NCI-H446 (cell line): ENCODE measurements at regions not wholly inside any gene's neighbourhood (a gene's known extent, or its start where the extent isn't known, plus 50 kb on each side); places are given as distances from the start of the nearest gene placed in this dataset.

Experiments used
- DNase-seq, 2 experiments: peaks; one replicate each; lab custom pipeline; 2025; lab: John Stamatoyannopoulos, UW

DNA sequence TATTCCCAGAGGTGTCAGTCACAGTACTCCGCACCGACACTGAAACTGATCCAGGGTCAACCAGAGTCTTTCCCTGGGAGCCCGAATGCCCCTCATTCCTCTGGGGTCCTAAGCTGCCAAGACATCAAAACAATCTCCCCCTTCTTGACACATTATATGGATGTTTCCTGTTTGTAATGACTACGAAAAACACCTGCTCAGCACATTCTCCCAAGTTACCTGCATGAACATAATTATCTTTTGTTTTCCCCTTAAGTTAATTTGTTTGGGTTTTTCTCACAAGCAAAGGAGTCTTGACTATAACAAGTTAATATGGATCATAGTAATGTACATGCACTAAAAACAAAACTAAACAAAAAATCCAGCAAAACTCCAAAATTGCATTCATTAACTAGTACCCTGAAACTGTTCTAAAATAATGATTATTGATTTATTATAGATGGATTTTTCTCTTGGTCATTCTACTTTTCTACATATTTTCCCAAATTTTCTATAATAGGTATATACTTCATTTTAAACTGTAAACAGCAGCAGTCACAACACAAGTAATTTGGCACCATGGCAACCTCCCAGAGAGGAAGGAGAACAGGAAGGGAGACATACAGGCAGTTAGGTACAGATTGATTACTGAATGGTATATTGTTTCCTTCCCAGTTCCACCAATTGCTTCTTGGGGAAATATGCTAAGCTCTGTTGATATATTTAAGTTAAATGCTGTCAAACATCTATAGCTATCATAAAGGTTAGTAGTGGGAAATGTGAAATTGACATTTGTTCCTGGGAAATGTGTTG is 631.5 kb downstream of the METTL15 start:
- DNase-seq = no peak

DNA sequence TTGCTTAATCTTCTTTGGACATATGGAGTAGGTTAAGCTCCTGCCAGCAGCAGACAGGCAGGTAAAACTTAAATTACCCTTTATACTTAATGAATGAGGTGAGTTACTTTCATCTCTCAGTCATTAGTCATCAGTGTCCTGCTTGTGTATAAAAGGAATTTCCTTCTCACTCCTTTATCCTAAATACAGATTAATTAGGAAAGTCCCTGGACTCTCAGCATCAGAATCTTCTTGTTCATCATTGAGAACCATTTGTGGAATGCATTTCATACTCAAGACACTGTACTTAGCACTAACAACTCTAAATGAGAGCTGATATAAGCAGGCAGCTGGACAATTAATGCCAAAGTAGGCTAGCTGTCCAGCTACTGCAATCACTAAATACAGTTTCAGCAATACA is 630.4 kb downstream of the METTL15 start:
- no peak for DNase-seq

DNA sequence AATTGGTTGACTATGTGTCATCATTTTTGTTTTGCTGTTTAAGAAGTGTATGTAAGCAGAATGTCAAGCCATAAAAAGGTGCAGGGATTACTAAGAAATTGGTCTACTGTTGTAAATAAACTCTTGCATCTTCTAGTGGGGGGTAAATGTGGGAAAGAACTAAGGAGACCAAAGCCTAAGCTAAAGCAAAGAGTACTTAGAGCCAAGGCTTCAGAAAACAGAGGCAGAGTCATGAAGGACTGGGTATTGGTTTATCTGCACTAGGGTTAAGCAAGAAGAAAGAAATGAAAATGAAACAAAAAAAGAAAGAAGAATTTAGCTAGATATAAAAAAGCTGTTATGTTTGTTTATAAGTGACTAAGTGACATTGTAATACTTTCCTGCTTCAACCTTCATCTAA is 628.1 kb downstream of the METTL15 start:
- DNase-seq = no peak

DNA sequence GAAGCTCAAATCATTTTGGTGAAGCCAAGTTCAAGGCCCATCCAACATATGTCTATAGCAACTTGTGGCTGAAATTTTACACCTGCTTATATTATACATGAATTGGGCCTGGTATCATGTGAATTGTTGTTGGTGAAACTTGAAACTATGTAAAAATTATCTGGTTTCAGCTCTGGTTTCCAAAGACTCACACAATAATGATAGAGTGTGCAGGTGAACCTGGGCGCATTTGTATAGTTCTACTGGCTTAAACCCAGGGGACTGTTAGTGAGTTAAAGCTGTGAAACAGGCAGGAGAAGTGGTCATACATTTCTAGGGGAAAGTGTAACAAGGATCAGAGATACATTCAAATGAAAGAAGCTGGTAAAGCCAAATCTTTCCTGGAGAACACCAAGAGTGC is 627.3 kb downstream of the METTL15 start:
- no peak for DNase-seq

DNA sequence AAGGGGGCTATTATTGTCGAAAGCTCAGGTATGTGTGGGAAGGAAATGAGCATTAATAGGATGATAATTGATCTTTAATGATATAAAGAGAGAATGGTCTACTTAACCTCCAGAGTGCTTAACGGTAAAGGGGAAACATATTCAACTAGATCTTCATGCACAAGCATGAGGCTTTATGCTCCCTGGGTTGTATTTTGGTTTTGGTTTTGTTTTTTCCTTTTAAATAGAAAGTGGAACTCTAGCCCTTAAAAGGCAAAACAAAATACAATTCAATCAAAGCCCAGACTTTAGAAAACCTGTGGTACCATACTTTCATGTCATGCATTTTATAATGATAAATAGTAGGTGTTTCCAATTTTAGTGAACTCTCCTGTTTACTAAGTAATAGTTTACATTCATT is 622.7 kb downstream of the METTL15 start:
- no peak for DNase-seq

DNA sequence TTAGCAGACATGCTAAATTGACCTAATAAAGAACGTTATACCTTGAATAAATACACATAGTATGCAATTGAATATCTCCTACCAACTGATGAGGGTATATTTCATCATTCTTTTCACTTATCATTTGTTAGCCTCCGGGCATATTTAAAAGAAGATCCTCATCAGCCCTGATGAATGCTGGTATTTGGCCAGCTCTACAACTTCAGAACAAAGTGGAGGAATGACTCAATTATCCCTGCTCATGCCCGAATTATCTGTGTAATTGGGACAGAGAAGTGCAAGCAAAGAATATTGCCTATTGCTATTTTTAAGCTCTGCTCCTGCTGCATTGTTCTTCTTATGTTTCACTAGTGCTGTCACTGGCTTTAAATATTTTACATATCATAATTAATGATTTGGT is 622.1 kb downstream of the METTL15 start:
- no peak for DNase-seq

DNA sequence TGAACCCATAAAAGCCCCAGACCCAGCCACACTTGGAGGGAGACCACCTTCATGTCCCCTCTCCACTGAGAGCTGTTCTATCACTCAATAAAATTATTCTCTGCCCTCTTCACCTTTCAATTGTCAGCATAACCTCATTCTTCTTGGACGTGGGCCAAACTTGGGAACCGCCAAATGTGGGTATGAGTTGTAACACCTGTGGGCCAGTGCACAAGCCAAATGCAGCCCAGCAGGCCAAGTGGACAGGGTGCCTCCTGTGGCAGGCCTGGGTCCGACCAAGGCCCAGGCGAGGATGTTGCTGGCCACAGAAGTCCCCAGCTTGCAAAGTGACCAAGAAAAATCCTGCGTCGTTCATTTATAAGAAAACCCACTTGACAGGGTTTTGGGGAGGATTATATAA is 621.2 kb downstream of the METTL15 start:
- DNase-seq = no peak

DNA sequence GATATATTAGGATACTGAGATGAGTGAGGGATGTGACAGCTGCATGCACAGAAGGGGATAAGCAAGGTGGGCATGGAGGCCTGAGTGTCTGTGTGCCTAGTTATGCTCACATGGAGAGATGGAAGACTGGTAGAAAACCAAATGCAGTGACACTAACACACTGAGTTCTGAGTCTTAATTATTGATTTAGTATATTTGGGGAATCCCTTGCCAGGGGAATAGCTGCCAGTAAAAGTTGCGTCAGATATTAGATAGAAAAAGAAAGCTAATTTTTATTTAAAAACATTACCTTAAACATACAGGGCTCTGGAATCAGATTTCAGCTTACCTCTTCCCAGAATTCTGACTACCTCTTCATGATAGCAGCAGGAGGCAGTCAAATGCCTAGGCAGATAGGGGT is 620.5 kb downstream of the METTL15 start:
- no peak for DNase-seq

DNA sequence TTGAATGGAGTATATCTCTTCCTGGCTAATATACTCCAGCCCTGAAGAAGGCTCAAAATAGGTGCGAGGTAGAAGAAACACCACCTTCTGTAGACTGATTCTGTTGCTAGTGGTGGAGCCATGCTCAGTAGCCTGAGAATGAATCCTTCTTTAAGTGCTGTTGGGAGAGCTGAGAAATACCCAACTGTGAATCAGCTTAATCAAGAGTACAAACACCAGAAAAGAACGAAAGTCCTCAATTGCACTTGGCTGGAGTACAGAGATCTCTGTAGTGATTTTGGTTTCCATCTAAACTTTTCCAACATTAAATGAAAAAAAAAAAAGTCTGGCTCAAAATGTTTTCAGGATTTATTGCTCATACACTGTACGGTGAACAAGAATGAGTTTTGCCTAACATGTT is 619.1 kb downstream of the METTL15 start:
- DNase-seq = no peak

DNA sequence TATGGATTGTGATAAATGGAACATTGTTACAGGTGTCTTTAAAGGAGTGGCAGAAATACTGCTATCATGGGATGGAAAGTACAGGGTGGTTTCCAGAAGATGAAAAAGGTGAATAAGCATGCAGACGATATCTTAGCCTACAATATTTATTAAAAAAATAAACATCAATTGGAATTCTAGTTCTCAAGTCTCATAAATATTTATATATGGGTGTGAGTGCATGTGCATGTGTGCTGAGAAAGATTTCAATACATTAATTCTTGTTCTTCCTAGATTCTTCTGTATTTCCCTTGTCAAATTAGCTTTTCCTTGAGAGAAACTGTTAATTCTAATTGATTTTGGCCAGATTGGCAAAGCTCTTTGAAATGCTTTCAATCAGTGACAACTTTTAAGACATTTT is 618.2 kb downstream of the METTL15 start:
- DNase-seq = no peak

DNA sequence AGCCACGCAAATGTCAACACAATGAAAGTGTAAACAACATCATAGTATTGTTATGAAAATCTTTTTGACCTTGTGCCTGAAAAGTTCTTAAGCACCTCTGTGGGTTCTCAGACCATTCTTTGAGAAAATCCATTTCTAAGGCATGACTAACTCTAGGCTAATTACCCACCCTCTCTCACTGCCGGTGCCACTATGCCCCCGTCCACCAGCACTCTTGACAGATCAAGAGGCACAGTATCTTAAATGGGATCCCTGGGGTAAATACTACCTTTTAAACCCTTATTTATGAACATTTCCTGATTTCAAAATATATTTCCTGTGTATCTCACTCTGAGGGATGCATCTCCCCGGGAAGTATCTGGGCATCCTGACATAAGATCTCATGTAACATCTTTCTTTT is 607.5 kb downstream of the METTL15 start:
- no peak for DNase-seq

DNA sequence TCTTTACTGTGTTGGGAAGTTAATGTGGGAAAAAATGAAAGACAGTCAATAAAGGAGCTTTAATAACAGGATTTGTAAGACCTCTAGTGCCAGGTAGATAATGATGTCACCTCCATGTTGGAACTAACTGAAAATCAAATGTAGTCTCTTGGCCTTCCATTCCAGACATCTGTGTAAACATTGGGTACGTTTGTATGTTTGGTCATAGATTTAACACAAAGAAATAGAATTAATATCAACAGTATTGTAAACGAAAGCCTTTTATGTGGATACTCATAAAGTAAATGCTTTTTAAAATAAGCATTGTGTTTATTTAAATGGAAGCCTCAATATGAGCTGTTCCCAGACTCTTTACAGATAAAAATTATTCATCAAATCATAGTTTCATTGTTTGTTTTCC is 605.7 kb downstream of the METTL15 start:
- no peak for DNase-seq

DNA sequence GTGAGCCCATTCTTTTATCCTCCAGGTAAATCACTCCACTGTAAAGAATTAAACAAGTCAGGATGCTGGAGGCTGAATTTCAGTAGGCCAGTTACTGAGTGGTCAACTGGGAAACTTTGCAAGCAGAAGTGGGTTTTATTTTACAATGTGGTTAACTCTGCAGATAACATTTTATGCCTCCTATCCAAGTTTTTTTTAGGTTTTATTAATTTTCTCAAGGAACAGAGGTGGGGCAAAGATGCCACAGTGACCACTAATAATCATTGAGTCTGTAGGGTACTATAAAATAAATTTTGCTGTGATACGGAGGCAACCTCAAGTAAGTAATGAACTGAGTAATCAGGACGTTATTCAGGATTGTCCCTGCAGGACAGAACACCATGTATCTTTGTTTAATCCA is 599.9 kb downstream of the METTL15 start:
- no peak for DNase-seq

DNA sequence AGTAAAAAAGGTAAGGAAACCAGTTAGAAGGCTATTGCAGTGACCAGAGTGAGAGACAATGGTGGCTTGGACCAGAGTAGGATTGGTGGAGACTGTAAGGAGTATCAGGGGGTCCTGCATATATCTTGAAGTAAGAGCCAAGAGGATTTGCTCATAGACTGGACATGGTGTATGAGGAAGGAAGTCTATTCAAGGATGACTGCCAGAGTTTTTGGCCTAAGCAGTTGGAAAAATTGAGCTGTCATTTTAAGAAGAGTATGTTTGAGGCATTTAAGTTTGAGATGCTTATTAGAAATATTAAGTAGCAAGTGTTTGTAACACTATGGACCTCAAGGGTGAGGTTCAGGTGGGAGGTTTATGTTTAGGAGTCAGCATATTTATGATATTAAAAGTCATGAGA is 596.6 kb downstream of the METTL15 start:
- no peak for DNase-seq

DNA sequence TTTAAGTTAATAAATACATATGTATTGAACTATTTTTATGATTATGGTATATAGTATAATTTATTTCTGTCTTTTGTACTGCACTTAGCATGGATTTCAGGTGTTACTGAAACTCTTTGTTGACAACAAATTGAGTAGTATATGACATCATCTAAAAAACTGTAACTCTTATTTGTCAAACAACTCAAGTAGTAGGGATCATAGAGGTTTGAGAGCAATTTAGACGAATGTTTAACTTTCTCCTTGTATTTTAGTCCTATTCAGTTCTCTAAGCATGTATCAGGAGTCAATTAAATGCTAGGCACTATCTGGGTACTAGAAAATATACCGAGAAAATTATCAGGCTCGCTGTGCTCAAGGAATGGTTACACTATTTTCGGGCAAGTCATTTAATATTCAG is 595.2 kb downstream of the METTL15 start:
- no peak for DNase-seq

DNA sequence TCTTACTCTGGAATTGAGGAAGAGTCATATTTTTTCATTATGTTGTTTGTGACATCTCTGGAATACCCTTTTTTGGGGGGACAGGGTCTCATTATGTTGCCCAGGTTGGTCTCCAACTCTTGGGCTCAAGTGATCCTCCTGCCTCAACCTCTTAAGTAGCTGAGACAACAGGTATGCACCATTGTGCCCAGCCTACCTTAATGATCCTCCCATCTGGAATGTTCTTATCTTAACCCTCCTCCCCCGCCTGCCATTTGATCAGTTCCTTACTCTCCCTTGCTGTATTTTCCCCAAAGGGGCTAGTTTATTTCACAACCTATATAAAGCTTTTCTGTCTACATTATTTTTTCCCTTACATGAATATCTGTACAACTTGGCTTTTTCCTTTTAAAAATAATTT is 594.7 kb downstream of the METTL15 start:
- DNase-seq = no peak

DNA sequence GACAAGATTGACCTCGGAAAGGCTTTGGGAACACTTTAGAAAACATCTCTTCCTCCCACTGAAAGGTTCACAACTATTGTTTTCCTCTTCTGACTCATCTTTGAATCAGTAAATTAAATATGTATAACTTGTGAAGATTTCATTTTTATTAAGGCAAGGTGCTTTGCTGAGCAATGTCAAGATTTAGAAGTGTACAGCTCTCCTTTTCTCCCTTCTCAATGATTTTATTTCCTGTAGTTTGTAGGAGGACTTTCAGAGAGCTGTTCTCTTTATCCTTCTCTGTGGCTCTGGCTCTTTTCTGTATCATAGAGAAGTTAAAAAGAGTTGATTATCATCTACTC is 594.2 kb downstream of the METTL15 start:
- no peak for DNase-seq

DNA sequence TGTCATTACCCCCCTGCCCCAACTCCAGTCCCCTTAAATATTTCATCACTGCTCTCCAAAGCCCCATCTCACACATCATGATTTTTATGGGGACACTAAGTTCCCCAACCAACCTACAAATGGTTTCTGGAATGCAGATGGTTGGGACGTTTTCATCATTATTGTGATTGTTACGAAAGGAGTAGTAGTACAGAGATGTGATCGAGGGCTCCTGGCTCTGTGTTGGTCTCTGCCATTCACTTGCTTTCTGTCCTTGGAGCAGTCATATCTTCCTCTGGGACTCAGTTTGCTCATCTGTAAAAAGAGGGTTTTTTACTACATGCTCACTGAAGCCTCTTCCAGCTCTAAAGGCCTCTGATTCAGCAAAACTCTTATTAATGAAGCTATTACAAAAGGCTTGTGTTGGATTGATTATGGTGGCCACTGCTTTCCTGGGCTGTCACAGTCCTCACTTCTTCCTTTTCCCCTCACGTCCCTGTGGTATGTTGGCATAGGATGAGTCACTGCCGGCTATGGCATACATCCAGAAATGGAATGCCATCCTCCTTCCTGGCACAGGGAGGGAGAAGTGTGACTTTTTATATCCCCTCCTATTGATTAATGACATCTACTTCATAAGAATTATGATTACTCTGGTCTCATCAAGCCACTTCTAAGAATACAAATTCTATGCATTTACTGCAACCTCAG is 593.7 kb downstream of the METTL15 start:
- DNase-seq = no peak

DNA sequence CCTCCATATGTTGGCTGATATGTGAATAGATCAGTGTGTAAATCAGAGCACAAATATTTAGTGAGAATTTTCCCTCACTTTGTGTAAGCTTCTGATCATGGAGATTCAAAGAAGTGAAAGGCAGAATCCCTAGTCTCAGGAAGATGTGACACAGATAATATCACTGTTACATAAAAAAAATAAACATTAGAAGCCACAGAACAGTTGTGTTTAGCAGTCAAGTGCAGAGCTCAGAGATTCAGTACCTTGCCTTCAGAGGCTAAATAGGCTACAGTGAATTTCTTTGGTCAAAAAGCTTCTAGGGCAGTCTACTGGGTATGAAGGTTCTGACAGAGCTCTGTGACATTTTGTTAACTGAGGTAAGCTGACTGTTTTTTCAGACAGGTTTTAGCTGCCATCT is 591.5 kb downstream of the METTL15 start:
- no peak for DNase-seq

DNA sequence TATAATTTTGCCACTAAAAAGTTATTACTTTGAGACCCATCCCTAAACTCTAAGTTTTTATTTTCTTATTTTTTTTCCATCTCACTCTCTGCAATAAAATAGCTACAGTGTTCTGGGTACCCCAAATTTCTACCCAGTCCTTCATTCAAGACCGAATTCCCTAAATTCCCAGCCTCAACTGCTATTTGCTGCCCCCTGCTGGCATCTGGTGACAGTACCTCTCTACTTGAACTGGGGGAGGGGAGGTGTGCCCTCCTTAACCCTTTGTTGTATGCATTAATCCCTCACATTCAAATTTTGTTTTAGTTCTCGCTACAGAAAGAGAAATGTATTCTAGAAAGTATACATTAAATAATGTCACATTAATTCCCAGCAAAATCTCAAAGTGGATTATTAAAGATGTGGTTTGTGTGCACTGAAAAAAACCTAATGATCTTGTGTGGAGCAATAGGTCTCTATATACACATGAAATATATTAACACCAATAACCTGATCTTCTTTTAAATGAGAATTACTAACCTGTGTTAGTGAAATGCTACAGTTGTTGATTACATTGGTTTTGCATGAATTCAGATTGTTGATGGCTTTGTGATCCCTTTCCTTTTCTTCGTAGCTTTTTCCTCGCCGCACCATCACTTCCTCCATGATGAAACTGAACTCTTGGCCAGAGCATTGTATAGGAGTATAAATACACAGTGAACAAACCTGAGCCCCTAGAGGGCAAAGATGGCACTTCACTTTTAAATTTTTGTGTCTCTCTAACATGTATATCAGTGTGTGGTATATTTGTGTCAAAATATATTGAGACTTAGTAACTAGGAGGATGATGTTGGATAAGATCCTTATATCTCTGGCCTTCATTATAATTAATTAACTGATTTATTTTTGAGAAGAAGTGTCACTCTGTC is 590.0 kb downstream of the METTL15 start:
- DNase-seq = peak; percentile 57 to 63

DNA sequence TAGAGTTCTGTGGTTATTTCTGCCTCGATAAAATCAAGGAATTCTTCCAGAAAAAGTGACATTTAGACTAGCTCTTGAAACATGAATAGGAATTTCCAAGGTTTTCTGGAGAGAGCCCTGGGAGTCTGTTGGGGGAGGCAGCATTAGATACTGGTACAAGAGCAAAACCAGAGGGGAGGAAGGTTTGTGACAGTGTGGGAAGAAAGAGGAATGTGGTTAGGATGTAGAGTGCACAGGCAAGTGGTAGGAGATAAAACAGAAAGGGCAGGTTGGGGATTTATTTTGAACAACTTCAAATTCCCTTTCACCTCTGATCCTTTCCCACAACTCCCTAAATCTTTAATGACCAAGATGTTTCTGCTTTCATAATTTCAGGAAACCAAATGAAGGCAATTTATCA is 588.4 kb downstream of the METTL15 start:
- no peak for DNase-seq

DNA sequence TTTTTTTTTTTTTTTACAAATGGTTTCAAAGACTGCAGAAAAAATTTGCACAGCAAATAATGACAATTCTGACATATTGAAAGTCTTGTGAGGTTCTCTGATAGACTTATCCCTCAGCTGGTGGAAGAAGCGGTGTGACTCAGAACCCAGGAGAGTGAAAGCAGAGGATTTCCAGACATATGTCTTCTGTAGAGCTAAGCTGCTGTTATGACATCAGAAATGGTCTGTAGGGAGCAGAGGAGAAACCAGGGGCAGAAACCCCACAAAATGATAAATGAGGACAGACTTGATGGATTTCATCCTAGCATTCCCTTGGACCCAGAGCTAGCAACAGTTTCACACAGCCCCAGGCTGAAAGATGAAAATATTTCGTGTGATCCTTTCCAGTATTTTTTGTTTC is 582.6 kb downstream of the METTL15 start:
- no peak for DNase-seq

DNA sequence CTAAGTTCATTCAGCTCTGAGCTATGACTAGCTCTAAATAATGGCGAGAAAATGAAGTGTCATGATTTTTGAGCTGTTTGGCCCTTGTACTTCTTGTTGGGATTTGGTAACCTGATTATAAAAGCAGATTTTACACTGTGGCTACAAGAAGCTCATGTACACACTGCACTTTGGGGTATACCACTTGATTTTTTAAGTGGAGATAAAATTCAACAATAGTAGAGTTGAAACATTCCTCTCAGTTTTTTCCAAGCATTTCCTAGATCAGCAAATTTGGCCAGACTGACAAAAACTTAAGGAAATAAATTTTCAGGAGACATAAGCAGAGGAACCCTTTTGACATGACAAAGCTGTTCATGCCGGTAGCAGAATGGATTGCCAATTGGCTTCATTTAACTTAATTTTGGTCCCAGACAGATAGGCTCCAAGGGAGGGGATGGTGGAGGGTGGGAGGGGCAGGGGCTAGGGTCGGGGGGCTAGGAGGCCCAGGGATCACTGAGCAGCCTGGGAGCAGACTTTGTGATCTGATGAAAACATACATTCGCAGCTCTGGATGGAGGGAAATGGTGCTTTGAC is 575.9 kb downstream of the METTL15 start:
- DNase-seq = no peak
